H9 (cell line): ENCODE measurements at regions not wholly inside any gene's neighbourhood (a gene's known extent, or its start where the extent isn't known, plus 50 kb on each side); places are given as distances from the start of the nearest gene placed in this dataset.
"Not testable (repeated sequence)": the region's sequence is repeated elsewhere in the genome, so short reads cannot be mapped to it uniquely, and the experiment has no call there.

ENCODE experiments used
- DNase-seq: peaks from one replicate; pipeline ENCODE4 v3.0.0-alpha.2; 2017
- H2AFZ ChIP-seq: one replicate; pipeline ENCODE4 v1.6.1; 2013; ENCODE audit warnings: mild to moderate bottlenecking, low read length, control low read depth, moderate library complexity
- H2AK5ac ChIP-seq: 2 replicates; pipeline ENCODE4 v1.6.1; 2013; ENCODE audit warnings: low read length, control low read depth, mixed read lengths; ENCODE audit not compliant: insufficient read length
- H2BK120ac ChIP-seq: one replicate; pipeline ENCODE4 v1.6.1; 2013; ENCODE audit warnings: low read depth, mild to moderate bottlenecking, low read length, control low read depth, inconsistent platforms; ENCODE audit not compliant: poor library complexity, severe bottlenecking
- H2BK12ac ChIP-seq: 2 replicates; pipeline ENCODE4 v1.6.1; 2013; ENCODE audit warnings: low read length, control low read depth, mixed read lengths, low read depth; ENCODE audit not compliant: insufficient read length
- H2BK15ac ChIP-seq: 2 replicates; pipeline ENCODE4 v1.6.1; 2013; ENCODE audit warnings: low read depth, low read length, control low read depth
- H2BK20ac ChIP-seq: one replicate; pipeline ENCODE4 v1.6.1; 2013; ENCODE audit warnings: low read depth, mild to moderate bottlenecking, low read length, control low read depth, inconsistent platforms; ENCODE audit not compliant: poor library complexity, severe bottlenecking
- H2BK5ac ChIP-seq: 2 replicates; pipeline ENCODE4 v1.6.1; 2013; ENCODE audit warnings: low read length, control low read depth, mixed read lengths; ENCODE audit not compliant: insufficient read length
- H3K14ac ChIP-seq: 2 replicates; pipeline ENCODE4 v1.6.1; 2013; ENCODE audit warnings: low read length, control low read depth; ENCODE audit not compliant: insufficient read depth
- H3K18ac ChIP-seq: 2 replicates; pipeline ENCODE4 v1.6.1; 2013; ENCODE audit warnings: low read depth, mild to moderate bottlenecking, mixed read lengths, low read length, control low read depth; ENCODE audit not compliant: insufficient read length
- H3K23ac ChIP-seq: 2 replicates; pipeline ENCODE4 v1.6.1; 2013; ENCODE audit warnings: low read length, control low read depth, mixed read lengths, low read depth; ENCODE audit not compliant: insufficient read length
- H3K23me2 ChIP-seq: 2 replicates; pipeline ENCODE4 v1.6.1; 2013; ENCODE audit warnings: low read depth, mild to moderate bottlenecking, mixed read lengths, low read length, control low read depth; ENCODE audit not compliant: insufficient read length, poor library complexity, severe bottlenecking
- H3K27ac ChIP-seq: 2 replicates; pipeline ENCODE4 v1.5.1; 2013; ENCODE audit warnings: low read length, control low read depth, mixed read lengths, low read depth; ENCODE audit not compliant: insufficient read length
- H3K27me3 ChIP-seq: 2 replicates; pipeline ENCODE4 v1.6.1; 2013; ENCODE audit warnings: low read length, control low read depth, inconsistent platforms; ENCODE audit not compliant: insufficient read depth
- H3K4ac ChIP-seq: 2 replicates; pipeline ENCODE4 v1.6.1; 2013; ENCODE audit warnings: low read depth, mild to moderate bottlenecking, control low read depth, inconsistent platforms, low read length, moderate library complexity
- H3K4me1 ChIP-seq: 2 replicates; pipeline ENCODE4 v1.6.1; 2013; ENCODE audit warnings: low read length, control low read depth, inconsistent platforms; ENCODE audit not compliant: insufficient read depth
- H3K4me2 ChIP-seq: 2 replicates; pipeline ENCODE4 v1.6.1; 2013; ENCODE audit warnings: low read length, control low read depth, mixed read lengths; ENCODE audit not compliant: insufficient read length, insufficient read depth
- H3K56ac ChIP-seq: 2 replicates; pipeline ENCODE4 v1.6.1; 2013; ENCODE audit warnings: low read depth, mild to moderate bottlenecking, mixed read lengths, low read length, control low read depth; ENCODE audit not compliant: insufficient read length
- H3K79me1 ChIP-seq: 2 replicates; pipeline ENCODE4 v1.6.1; 2013; ENCODE audit warnings: low read depth, mild to moderate bottlenecking, moderate library complexity, low read length, control low read depth, inconsistent platforms; ENCODE audit not compliant: insufficient read depth, poor library complexity, severe bottlenecking
- H3K79me2 ChIP-seq: 2 replicates; pipeline ENCODE4 v1.6.1; 2013; ENCODE audit warnings: low read length, control low read depth, inconsistent platforms; ENCODE audit not compliant: insufficient read depth
- H3K9ac ChIP-seq: 2 replicates; pipeline ENCODE4 v1.6.1; 2013; ENCODE audit warnings: low read length, control low read depth, mixed read lengths; ENCODE audit not compliant: insufficient read length; ENCODE audit errors: extremely low read depth
- H3K9me3 ChIP-seq: one replicate; pipeline ENCODE4 v1.6.1; 2013; ENCODE audit warnings: low read depth, low read length, inconsistent platforms; ENCODE audit not compliant: control insufficient read depth
- H3T11ph ChIP-seq: one replicate; pipeline ENCODE4 v1.6.1; 2013; ENCODE audit warnings: mild to moderate bottlenecking, low read length, control low read depth, inconsistent platforms
- H4K20me1 ChIP-seq: one replicate; pipeline ENCODE4 v1.6.1; 2013; ENCODE audit not compliant: control insufficient read depth, insufficient read length, insufficient read depth
- H4K5ac ChIP-seq: 2 replicates; pipeline ENCODE4 v1.6.1; 2013; ENCODE audit warnings: low read depth, mild to moderate bottlenecking, mixed read lengths, low read length, control low read depth; ENCODE audit not compliant: insufficient read length
- H4K8ac ChIP-seq: replicated peaks from 2 replicates; pipeline ENCODE4 v1.6.1; 2013; ENCODE audit warnings: low read length, control low read depth, mixed read lengths, low read depth; ENCODE audit not compliant: insufficient read length
- H4K91ac ChIP-seq: 2 replicates; pipeline ENCODE4 v1.6.1; 2013; ENCODE audit warnings: low read depth, mild to moderate bottlenecking, moderate library complexity, mixed read lengths, low read length, control low read depth; ENCODE audit not compliant: insufficient read length
- H3K27ac Mint-ChIP-seq, 3 experiments: 2 replicates in 2 of 3; 3 replicates in 1 of 3; pipeline ENCODE4 v1.8.0; 2020 to 2021; ENCODE audit warnings: mixed read lengths in 3 of 3, mild to moderate bottlenecking in 1 of 3, moderate library complexity in 1 of 3
- H3K27me3 Mint-ChIP-seq: 2 replicates; pipeline ENCODE4 v1.8.0; 2021; ENCODE audit warnings: low read depth, mild to moderate bottlenecking, moderate library complexity, mixed read lengths
- H3K36me3 Mint-ChIP-seq, 3 experiments: 2 replicates in 2 of 3; 3 replicates in 1 of 3; pipeline ENCODE4 v1.8.0; 2020 to 2021; ENCODE audit warnings: low read depth in 3 of 3, mixed read lengths in 3 of 3; ENCODE audit not compliant: insufficient read depth in 1 of 3
- H3K4me1 Mint-ChIP-seq, 2 experiments: 2 replicates each; pipeline ENCODE4 v1.8.0; 2020; ENCODE audit warnings: mixed read lengths in 2 of 2
- H3K4me3 Mint-ChIP-seq, 2 experiments: 2 replicates in 1 of 2; 3 replicates in 1 of 2; pipeline ENCODE4 v1.8.0; 2020 to 2021; ENCODE audit warnings: mild to moderate bottlenecking in 2 of 2, mixed read lengths in 2 of 2, moderate library complexity in 1 of 2
- H3K9me3 Mint-ChIP-seq, 2 experiments: 2 replicates in 1 of 2; 3 replicates in 1 of 2; pipeline ENCODE4 v1.8.0; 2020; ENCODE audit warnings: mild to moderate bottlenecking in 2 of 2, mixed read lengths in 2 of 2, moderate library complexity in 1 of 2
- WGBS: extraction: QIAGEN DNeasy Blood & Tissue Kit; methylation state at CpG from one replicate; pipeline ENCODE4 v1.1.7; 2013; ENCODE audit warnings: missing lambda C conversion rate, low lambda C conversion rate, mixed read lengths; ENCODE audit not compliant: insufficient read length; ENCODE audit errors: extremely low coverage; 5-methylcytosine and 5-hydroxymethylcytosine counted together
- TF ChIP-seq, protein P1 (sequence below): fragments of 200-600 bp; sonication (generic); conservative IDR thresholded peaks from 3 replicates; pipeline ENCODE4 v1.8.0; 2021; ENCODE audit warnings: antibody characterized with exemption, mild to moderate bottlenecking

DNA sequence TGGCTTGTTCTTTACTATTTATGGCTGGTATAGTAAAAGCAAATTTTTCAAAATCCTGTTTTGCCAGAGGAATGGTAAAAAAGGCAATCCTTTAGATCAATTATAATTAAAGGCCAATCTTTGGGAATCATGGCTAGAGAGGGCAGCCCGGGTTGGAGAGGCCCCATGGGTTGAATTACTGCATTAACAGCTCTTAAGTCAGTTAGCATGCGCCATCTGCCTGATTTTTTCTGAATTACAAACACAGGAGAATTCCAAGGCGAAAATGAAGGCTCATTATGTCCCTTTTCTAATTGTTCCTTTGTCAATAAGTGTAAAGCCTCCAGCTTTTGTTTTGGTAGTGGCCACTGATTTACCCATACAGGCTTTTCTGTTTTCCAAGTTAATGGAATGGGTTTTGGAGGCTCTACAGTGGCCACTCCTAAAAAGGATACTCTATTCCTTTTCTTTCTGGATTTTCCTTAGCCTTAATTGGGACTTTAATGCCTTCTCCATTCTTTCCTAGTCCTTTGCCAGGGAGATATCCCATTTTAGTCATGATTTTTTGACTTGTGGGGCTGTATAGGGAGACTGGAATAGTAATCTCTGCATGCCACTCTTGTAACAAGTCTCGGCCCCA, 114.9 kb upstream of the LARP1 start:
- H3K18ac ChIP-seq, H3K4me1 ChIP-seq, H2BK15ac ChIP-seq, H3K9me3 ChIP-seq, DNase-seq, H2BK20ac ChIP-seq, H3K23me2 ChIP-seq, H4K5ac ChIP-seq, H3K79me2 ChIP-seq, H3K4ac ChIP-seq, H4K8ac ChIP-seq, H3K9ac ChIP-seq, H3K14ac ChIP-seq, H3K27ac Mint-ChIP-seq, H2BK120ac ChIP-seq, H3K4me3 Mint-ChIP-seq, H2AFZ ChIP-seq, H2AK5ac ChIP-seq, H4K20me1 ChIP-seq, H4K91ac ChIP-seq, H3K23ac ChIP-seq, H3K56ac ChIP-seq, H2BK12ac ChIP-seq, H3K4me2 ChIP-seq, H3K27me3 Mint-ChIP-seq, H3K27ac ChIP-seq, H3T11ph ChIP-seq, H2BK5ac ChIP-seq, H3K4me1 Mint-ChIP-seq, H3K79me1 ChIP-seq, H3K27me3 ChIP-seq: not testable (repeated sequence)
- peaks cover 16 to 19% of the 10 kb centered on the region in 2 experiments for H3K9me3 Mint-ChIP-seq
- peaks cover 0 to 19% (median 12%) of the 10 kb centered on the region in 3 experiments; a peak in 6 of 7 replicates for H3K36me3 Mint-ChIP-seq
- TF ChIP-seq, protein P1, sequence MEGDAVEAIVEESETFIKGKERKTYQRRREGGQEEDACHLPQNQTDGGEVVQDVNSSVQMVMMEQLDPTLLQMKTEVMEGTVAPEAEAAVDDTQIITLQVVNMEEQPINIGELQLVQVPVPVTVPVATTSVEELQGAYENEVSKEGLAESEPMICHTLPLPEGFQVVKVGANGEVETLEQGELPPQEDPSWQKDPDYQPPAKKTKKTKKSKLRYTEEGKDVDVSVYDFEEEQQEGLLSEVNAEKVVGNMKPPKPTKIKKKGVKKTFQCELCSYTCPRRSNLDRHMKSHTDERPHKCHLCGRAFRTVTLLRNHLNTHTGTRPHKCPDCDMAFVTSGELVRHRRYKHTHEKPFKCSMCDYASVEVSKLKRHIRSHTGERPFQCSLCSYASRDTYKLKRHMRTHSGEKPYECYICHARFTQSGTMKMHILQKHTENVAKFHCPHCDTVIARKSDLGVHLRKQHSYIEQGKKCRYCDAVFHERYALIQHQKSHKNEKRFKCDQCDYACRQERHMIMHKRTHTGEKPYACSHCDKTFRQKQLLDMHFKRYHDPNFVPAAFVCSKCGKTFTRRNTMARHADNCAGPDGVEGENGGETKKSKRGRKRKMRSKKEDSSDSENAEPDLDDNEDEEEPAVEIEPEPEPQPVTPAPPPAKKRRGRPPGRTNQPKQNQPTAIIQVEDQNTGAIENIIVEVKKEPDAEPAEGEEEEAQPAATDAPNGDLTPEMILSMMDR = peak; percentile 74
- no CpG with 5 or more reads among the region's 4 CpGs for WGBS

DNA sequence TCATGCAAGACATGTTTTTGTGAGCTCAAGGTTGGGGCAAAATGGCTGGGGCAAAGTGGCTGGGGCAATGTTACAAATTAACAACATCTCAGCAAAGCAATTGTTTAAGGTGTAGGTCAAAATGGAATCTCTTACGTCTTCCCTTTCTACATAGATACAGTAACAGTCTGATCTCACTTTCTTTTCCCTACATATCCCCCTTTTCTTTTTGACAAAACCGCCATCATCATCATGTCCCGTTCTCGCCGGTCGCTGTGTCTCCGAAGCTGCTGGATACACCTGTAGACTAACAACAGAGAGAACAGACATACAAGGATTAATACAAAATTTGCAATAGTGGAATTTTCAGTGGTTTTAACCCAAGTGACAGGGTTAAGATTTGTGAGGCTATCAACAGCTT, 118.4 kb upstream of the LARP1 start:
- H4K20me1 ChIP-seq, H2AFZ ChIP-seq: not testable (repeated sequence)

More for the DNA sequence above, 118.4 kb upstream of the LARP1 start:
- not testable (repeated sequence) for DNase-seq, H3K23ac ChIP-seq, H3K4me1 ChIP-seq, H2BK20ac ChIP-seq, H2BK5ac ChIP-seq, H3K4me1 Mint-ChIP-seq, H2BK12ac ChIP-seq, H2AK5ac ChIP-seq, H3T11ph ChIP-seq, H3K4me3 Mint-ChIP-seq, H2BK120ac ChIP-seq, H3K14ac ChIP-seq, H2BK15ac ChIP-seq, H3K9me3 ChIP-seq, H3K9me3 Mint-ChIP-seq, H3K27me3 Mint-ChIP-seq, H3K27me3 ChIP-seq, H3K56ac ChIP-seq, H3K4me2 ChIP-seq, H4K5ac ChIP-seq, H3K18ac ChIP-seq, H3K9ac ChIP-seq, H3K79me2 ChIP-seq, H3K79me1 ChIP-seq, H3K36me3 Mint-ChIP-seq, H3K23me2 ChIP-seq, H3K27ac ChIP-seq, H3K4ac ChIP-seq, H4K91ac ChIP-seq, H3K27ac Mint-ChIP-seq, H4K8ac ChIP-seq
- WGBS = no CpG with 5 or more reads among the region's 7 CpGs
